ENCODE measurements at regions not wholly inside any gene's neighbourhood (a gene's known extent, or its start where the extent isn't known, plus 50 kb on each side); places are given as distances from the start of the nearest gene placed in this dataset.
"Not testable (repeated sequence)": the region's sequence is repeated elsewhere in the genome, so short reads cannot be mapped to it uniquely, and the experiment has no call there.

- Histone ChIP-seq H3K27me3 (ENCODE audit: control insufficient read depth in 2 of 2, insufficient read depth in 2 of 2, low read length in 2 of 2) (no peaks in the 10 kb centered on the region), H3K4me3 (ENCODE audit: low read length in 2 of 2) (no peak overlapping the region), H3K36me3 (ENCODE audit: control insufficient read depth in 2 of 2, insufficient read depth in 2 of 2, low read length in 2 of 2) (no peaks in the 10 kb centered on the region), H3K27ac (ENCODE audit: low read depth in 2 of 2, low read length in 2 of 2) (no peak overlapping the region), H3K4me1 (ENCODE audit: control insufficient read depth in 2 of 2, insufficient read depth in 2 of 2, low read length in 2 of 2) (no peaks in the 10 kb centered on the region), H3K9ac (ENCODE audit: low read depth in 1 of 2, low read length in 2 of 2) (no peak overlapping the region), H3K9me3 (ENCODE audit: control insufficient read depth in 2 of 2, low read length in 2 of 2) (no peaks in the 10 kb centered on the region)
Measured at GRCh38 chr12:71277866-71278265, 120.1 kb upstream of the TSPAN8 start.

GRCh38 chr12:71276541-71276940 lies 118.7 kb upstream of the TSPAN8 start:
- H3K27ac ChIP-seq (ENCODE audit: low read depth in 2 of 2, low read length in 2 of 2) = no peak overlapping the region
- H3K27me3 ChIP-seq (ENCODE audit: control insufficient read depth in 2 of 2, insufficient read depth in 2 of 2, low read length in 2 of 2) = no peaks in the 10 kb centered on the region
- no peak overlapping the region for H3K4me3 ChIP-seq (ENCODE audit: low read length in 2 of 2)
- no peaks in the 10 kb centered on the region for H3K36me3 ChIP-seq (ENCODE audit: control insufficient read depth in 2 of 2, insufficient read depth in 2 of 2, low read length in 2 of 2)
- H3K9me3 ChIP-seq (ENCODE audit: control insufficient read depth in 2 of 2, low read length in 2 of 2) = no peaks in the 10 kb centered on the region
- no peaks in the 10 kb centered on the region for H3K4me1 ChIP-seq (ENCODE audit: control insufficient read depth in 2 of 2, insufficient read depth in 2 of 2, low read length in 2 of 2)
- H3K9ac ChIP-seq (ENCODE audit: low read depth in 1 of 2, low read length in 2 of 2) = no peak overlapping the region

- not testable (repeated sequence) for H3K4me1 ChIP-seq (ENCODE audit: control insufficient read depth in 2 of 2, insufficient read depth in 2 of 2, low read length in 2 of 2); H3K27me3 ChIP-seq (ENCODE audit: control insufficient read depth in 2 of 2, insufficient read depth in 2 of 2, low read length in 2 of 2); H3K9me3 ChIP-seq (ENCODE audit: control insufficient read depth in 2 of 2, low read length in 2 of 2)
Measured at GRCh38 chr12:71270794-71271193, 113.0 kb upstream of the TSPAN8 start.

GRCh38 chr12:71270057-71270456 lies 112.3 kb upstream of the TSPAN8 start:
- H3K4me3 ChIP-seq (ENCODE audit: low read length in 2 of 2) = no peak overlapping the region
- no peaks in the 10 kb centered on the region for H3K4me1 ChIP-seq (ENCODE audit: control insufficient read depth in 2 of 2, insufficient read depth in 2 of 2, low read length in 2 of 2)
- H3K9me3 ChIP-seq (ENCODE audit: control insufficient read depth in 2 of 2, low read length in 2 of 2) = no peaks in the 10 kb centered on the region
- no peaks in the 10 kb centered on the region for H3K36me3 ChIP-seq (ENCODE audit: control insufficient read depth in 2 of 2, insufficient read depth in 2 of 2, low read length in 2 of 2)
- no peaks in the 10 kb centered on the region for H3K27me3 ChIP-seq (ENCODE audit: control insufficient read depth in 2 of 2, insufficient read depth in 2 of 2, low read length in 2 of 2)
- H3K9ac ChIP-seq (ENCODE audit: low read depth in 1 of 2, low read length in 2 of 2) = no peak overlapping the region
- H3K27ac ChIP-seq (ENCODE audit: low read depth in 2 of 2, low read length in 2 of 2) = no peak overlapping the region

More at GRCh38 chr12:71270794-71271193, 113.0 kb upstream of the TSPAN8 start:
- not testable (repeated sequence) for H3K36me3 ChIP-seq (ENCODE audit: control insufficient read depth in 2 of 2, insufficient read depth in 2 of 2, low read length in 2 of 2); H3K27ac ChIP-seq (ENCODE audit: low read depth in 2 of 2, low read length in 2 of 2); H3K9ac ChIP-seq (ENCODE audit: low read depth in 1 of 2, low read length in 2 of 2); H3K4me3 ChIP-seq (ENCODE audit: low read length in 2 of 2)

- H3K4me1 ChIP-seq (ENCODE audit: control insufficient read depth in 2 of 2, insufficient read depth in 2 of 2, low read length in 2 of 2) = no peaks in the 10 kb centered on the region
- no peaks in the 10 kb centered on the region for H3K27me3 ChIP-seq (ENCODE audit: control insufficient read depth in 2 of 2, insufficient read depth in 2 of 2, low read length in 2 of 2)
- H3K27ac ChIP-seq (ENCODE audit: low read depth in 2 of 2, low read length in 2 of 2) = no peak overlapping the region
- no peak overlapping the region for H3K4me3 ChIP-seq (ENCODE audit: low read length in 2 of 2)
- H3K9ac ChIP-seq (ENCODE audit: low read depth in 1 of 2, low read length in 2 of 2) = no peak overlapping the region
- no peaks in the 10 kb centered on the region for H3K36me3 ChIP-seq (ENCODE audit: control insufficient read depth in 2 of 2, insufficient read depth in 2 of 2, low read length in 2 of 2)
- H3K9me3 ChIP-seq (ENCODE audit: control insufficient read depth in 2 of 2, low read length in 2 of 2) = no peaks in the 10 kb centered on the region
Measured at GRCh38 chr12:71269281-71269598, 111.4 kb upstream of the TSPAN8 start.

- Histone ChIP-seq H3K27ac (ENCODE audit: low read depth in 2 of 2, low read length in 2 of 2) (no peak overlapping the region), H3K36me3 (ENCODE audit: control insufficient read depth in 2 of 2, insufficient read depth in 2 of 2, low read length in 2 of 2) (no peaks in the 10 kb centered on the region), H3K9me3 (ENCODE audit: control insufficient read depth in 2 of 2, low read length in 2 of 2) (no peaks in the 10 kb centered on the region), H3K4me3 (ENCODE audit: low read length in 2 of 2) (no peak overlapping the region), H3K4me1 (ENCODE audit: control insufficient read depth in 2 of 2, insufficient read depth in 2 of 2, low read length in 2 of 2) (no peaks in the 10 kb centered on the region), H3K9ac (ENCODE audit: low read depth in 1 of 2, low read length in 2 of 2) (no peak overlapping the region), H3K27me3 (ENCODE audit: control insufficient read depth in 2 of 2, insufficient read depth in 2 of 2, low read length in 2 of 2) (no peaks in the 10 kb centered on the region)
Measured at GRCh38 chr12:71268598-71269280, 110.9 kb upstream of the TSPAN8 start.

- no peaks in the 10 kb centered on the region for H3K27me3 ChIP-seq (ENCODE audit: control insufficient read depth in 2 of 2, insufficient read depth in 2 of 2, low read length in 2 of 2)
- H3K9ac ChIP-seq (ENCODE audit: low read depth in 1 of 2, low read length in 2 of 2) = no peak overlapping the region
- no peaks in the 10 kb centered on the region for H3K36me3 ChIP-seq (ENCODE audit: control insufficient read depth in 2 of 2, insufficient read depth in 2 of 2, low read length in 2 of 2)
- no peak overlapping the region for H3K4me3 ChIP-seq (ENCODE audit: low read length in 2 of 2)
- no peak overlapping the region for H3K27ac ChIP-seq (ENCODE audit: low read depth in 2 of 2, low read length in 2 of 2)
- no peaks in the 10 kb centered on the region for H3K4me1 ChIP-seq (ENCODE audit: control insufficient read depth in 2 of 2, insufficient read depth in 2 of 2, low read length in 2 of 2)
- no peaks in the 10 kb centered on the region for H3K9me3 ChIP-seq (ENCODE audit: control insufficient read depth in 2 of 2, low read length in 2 of 2)
Measured at GRCh38 chr12:71266606-71267005, 108.8 kb upstream of the TSPAN8 start.

GRCh38 chr12:71265731-71266130 lies 107.9 kb upstream of the TSPAN8 start:
- not testable (repeated sequence) for H3K36me3 ChIP-seq (ENCODE audit: control insufficient read depth in 2 of 2, insufficient read depth in 2 of 2, low read length in 2 of 2); H3K4me1 ChIP-seq (ENCODE audit: control insufficient read depth in 2 of 2, insufficient read depth in 2 of 2, low read length in 2 of 2); H3K27ac ChIP-seq (ENCODE audit: low read depth in 2 of 2, low read length in 2 of 2); H3K4me3 ChIP-seq (ENCODE audit: low read length in 2 of 2); H3K9me3 ChIP-seq (ENCODE audit: control insufficient read depth in 2 of 2, low read length in 2 of 2); H3K27me3 ChIP-seq (ENCODE audit: control insufficient read depth in 2 of 2, insufficient read depth in 2 of 2, low read length in 2 of 2); H3K9ac ChIP-seq (ENCODE audit: low read depth in 1 of 2, low read length in 2 of 2)

GRCh38 chr12:71262466-71262865 lies 104.7 kb upstream of the TSPAN8 start:
- Histone ChIP-seq H3K4me3 (ENCODE audit: low read length in 2 of 2) (no peak overlapping the region), H3K9me3 (ENCODE audit: control insufficient read depth in 2 of 2, low read length in 2 of 2) (no peaks in the 10 kb centered on the region), H3K27ac (ENCODE audit: low read depth in 2 of 2, low read length in 2 of 2) (no peak overlapping the region), H3K4me1 (ENCODE audit: control insufficient read depth in 2 of 2, insufficient read depth in 2 of 2, low read length in 2 of 2) (no peaks in the 10 kb centered on the region), H3K9ac (ENCODE audit: low read depth in 1 of 2, low read length in 2 of 2) (no peak overlapping the region), H3K36me3 (ENCODE audit: control insufficient read depth in 2 of 2, insufficient read depth in 2 of 2, low read length in 2 of 2) (no peaks in the 10 kb centered on the region), H3K27me3 (ENCODE audit: control insufficient read depth in 2 of 2, insufficient read depth in 2 of 2, low read length in 2 of 2) (no peaks in the 10 kb centered on the region)

GRCh38 chr12:71252473-71252872 lies 94.7 kb upstream of the TSPAN8 start:
- Histone ChIP-seq H3K9me3 (ENCODE audit: control insufficient read depth in 2 of 2, low read length in 2 of 2) (peaks cover 0 to 8% of the 10 kb centered on the region in 2 donors), H3K36me3 (ENCODE audit: control insufficient read depth in 2 of 2, insufficient read depth in 2 of 2, low read length in 2 of 2) (no peaks in the 10 kb centered on the region), H3K9ac (ENCODE audit: low read depth in 1 of 2, low read length in 2 of 2) (no peak overlapping the region)

GRCh38 chr12:71250166-71250565 lies 92.4 kb upstream of the TSPAN8 start:
- Histone ChIP-seq H3K27me3 (ENCODE audit: control insufficient read depth in 2 of 2, insufficient read depth in 2 of 2, low read length in 2 of 2) (no peaks in the 10 kb centered on the region), H3K4me1 (ENCODE audit: control insufficient read depth in 2 of 2, insufficient read depth in 2 of 2, low read length in 2 of 2) (no peaks in the 10 kb centered on the region), H3K4me3 (ENCODE audit: low read length in 2 of 2) (no peak overlapping the region), H3K36me3 (ENCODE audit: control insufficient read depth in 2 of 2, insufficient read depth in 2 of 2, low read length in 2 of 2) (no peaks in the 10 kb centered on the region), H3K9ac (ENCODE audit: low read depth in 1 of 2, low read length in 2 of 2) (no peak overlapping the region), H3K9me3 (ENCODE audit: control insufficient read depth in 2 of 2, low read length in 2 of 2) (peaks cover 0 to 8% of the 10 kb centered on the region in 2 donors), H3K27ac (ENCODE audit: low read depth in 2 of 2, low read length in 2 of 2) (no peak overlapping the region)

More at GRCh38 chr12:71252473-71252872, 94.7 kb upstream of the TSPAN8 start:
- Histone ChIP-seq H3K4me1 (ENCODE audit: control insufficient read depth in 2 of 2, insufficient read depth in 2 of 2, low read length in 2 of 2) (no peaks in the 10 kb centered on the region), H3K27ac (ENCODE audit: low read depth in 2 of 2, low read length in 2 of 2) (no peak overlapping the region), H3K27me3 (ENCODE audit: control insufficient read depth in 2 of 2, insufficient read depth in 2 of 2, low read length in 2 of 2) (no peaks in the 10 kb centered on the region), H3K4me3 (ENCODE audit: low read length in 2 of 2) (no peak overlapping the region)
